Loucy (cell line): ENCODE measurements at regions not wholly inside any gene's neighbourhood (a gene's known extent, or its start where the extent isn't known, plus 50 kb on each side); places are given as distances from the start of the nearest gene placed in this dataset.

ENCODE experiments used
- CTCF ChIP-seq: fragments of 200-600 bp; sonication (generic); conservative IDR thresholded peaks from 2 replicates; pipeline ENCODE4 v1.5.1; 2014; ENCODE audit warnings: mild to moderate bottlenecking, antibody characterized with exemption, low read length
- EZH2phosphoT487 ChIP-seq: fragments of 200-600 bp; IDR thresholded peaks from 2 replicates; pipeline ENCODE4 v1.6.1; 2018; ENCODE audit warnings: antibody characterized with exemption, mild to moderate bottlenecking, moderate library complexity, borderline replicate concordance

- TF ChIP-seq CTCF (no peak), EZH2phosphoT487 (no peak)
These were observed 358.3 kb downstream of the SEC14L1 start for GRCh38 chr17:77498791-77499698.
